Erythroblast (primary cell): ENCODE measurements at regions not wholly inside any gene's neighbourhood (a gene's known extent, or its start where the extent isn't known, plus 50 kb on each side); places are given as distances from the start of the nearest gene placed in this dataset.

ENCODE experiments used
- GATA1 ChIP-seq: IDR thresholded peaks from 2 replicates; pipeline ENCODE4 v1.6.1; 2011; ENCODE audit warnings: low read depth, mild to moderate bottlenecking, control low read depth, low read length, moderate library complexity
- POLR2A ChIP-seq: IDR thresholded peaks from 2 replicates; pipeline ENCODE4 v1.6.1; 2011; ENCODE audit warnings: mild to moderate bottlenecking, low read length

DNA sequence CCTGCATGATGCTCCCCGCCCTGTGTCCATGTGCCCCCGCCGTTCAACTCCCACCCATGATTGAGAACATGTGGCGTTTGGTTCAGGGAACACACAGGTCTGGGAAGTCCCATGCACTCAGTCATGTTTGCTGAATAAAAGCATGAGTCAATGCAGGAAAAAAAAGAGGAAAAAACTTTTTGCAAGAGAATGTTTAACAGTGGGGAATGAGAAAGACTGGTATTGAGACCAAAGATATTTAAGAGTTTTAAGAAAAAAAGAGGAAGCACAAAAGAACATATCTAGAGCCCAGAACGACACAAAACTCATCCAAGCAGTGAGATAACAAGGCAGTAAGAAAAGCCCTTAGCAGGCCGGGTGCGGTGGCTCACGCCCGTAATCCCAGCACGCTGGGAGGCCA is 279.2 kb upstream of the THSD7B start:
- TF ChIP-seq POLR2A (no peak), GATA1 (no peak)
